ENCODE measurements at regions not wholly inside any gene's neighbourhood (a gene's known extent, or its start where the extent isn't known, plus 50 kb on each side); places are given as distances from the start of the nearest gene placed in this dataset.

GRCh38 chr2:72011370-72011689 is 136.3 kb downstream of the CYP26B1 start (continued):
- TF ChIP-seq CTCF (conservative IDR thresholded peaks at IDR 0.05; ENCODE audit: low read depth in 2 of 2), result no peak
- TF ChIP-seq JUNB (IDR thresholded peaks at IDR 0.05; ENCODE audit: unreplicated experiment), result no peak
- no peak for TF ChIP-seq EZH2 (IDR thresholded peaks at IDR 0.05; ENCODE audit: low read depth, unreplicated experiment)
- no peak for TF ChIP-seq ZNF114 (CRISPR knock-in tag; IDR thresholded peaks at IDR 0.05)
- no peak for TF ChIP-seq POLR2AphosphoS5 (IDR thresholded peaks at IDR 0.05; ENCODE audit: low read depth)

GRCh38 chr2:72010647-72011369 is 136.9 kb downstream of the CYP26B1 start:
- Histone ChIP-seq H3K4me3 (no peak overlapping the region), H2AFZ (no peak overlapping the region; the same call in 1 of the 2 replicates), H3K9me2 (ENCODE audit: insufficient read depth) (0 out of 2 replicates have a peak, but pooled peaks cover 7% of the 10 kb centered on the region), H3K4me1 (ENCODE audit: insufficient read depth) (no peaks in the 10 kb centered on the region), H4K20me1 (replicated peaks; ENCODE audit: insufficient read depth) (no peaks in the 10 kb centered on the region), H3F3A (replicated peaks; ENCODE audit: low read depth) (no peaks in the 10 kb centered on the region), H3K79me2 (replicated peaks; ENCODE audit: insufficient read depth) (no peaks in the 10 kb centered on the region), H3K4me2 (no peak overlapping the region), H3K27me3 (ENCODE audit: insufficient read depth) (no peaks in the 10 kb centered on the region), H3K36me3 (ENCODE audit: insufficient read depth) (no peaks in the 10 kb centered on the region), H3K27ac (ENCODE audit: low read depth) (no peak overlapping the region)
- no peak overlapping the region for H3K4me3 Mint-ChIP-seq
- peaks cover 13% of the 10 kb centered on the region for H3K4me1 Mint-ChIP-seq
- H3K36me3 Mint-ChIP-seq (ENCODE audit: low read depth), result no peaks in the 10 kb centered on the region; the same call in 2 of the 3 replicates
- no peaks in the 10 kb centered on the region for H3K9me3 Mint-ChIP-seq
- H3K27me3 Mint-ChIP-seq (ENCODE audit: insufficient read depth, low read depth, poor library complexity), result peaks cover 4% of the 10 kb centered on the region
- TF ChIP-seq POLR2AphosphoS5 (IDR thresholded peaks at IDR 0.05; ENCODE audit: low read depth), result no peak
- TF ChIP-seq ZNF462 (CRISPR knock-in tag; IDR thresholded peaks at IDR 0.05), result no peak
- DNase-seq (ENCODE audit: low spot score), result no peak
- ATAC-seq, result no peak
- no peak overlapping the region for H3K27ac Mint-ChIP-seq
